Endothelial cell of umbilical vein (primary cell): ENCODE measurements at regions not wholly inside any gene's neighbourhood (a gene's known extent, or its start where the extent isn't known, plus 50 kb on each side); places are given as distances from the start of the nearest gene placed in this dataset.

ENCODE experiments used
- BruUV-seq: library from RNA; stranded (reverse); fragments of 400-500 nt; replicated peaks from 2 replicates; lab custom pipeline; 2021; lab: Mats Ljungman, UMichigan
- CTCF ChIA-PET: fragments of 300-600, 350-600 bp; sonication (Branson Sonifier 250); formaldehyde crosslinking; loops from one replicate; lab custom pipeline; 2021; ENCODE audit warnings: antibody characterized with exemption, inconsistent platforms; lab: Charles Lee
- POLR2A ChIA-PET: fragments of 300-600, 350-600 bp; sonication (Branson Sonifier 250); formaldehyde crosslinking; loops from one replicate; lab custom pipeline; 2021; ENCODE audit warnings: antibody characterized with exemption, inconsistent platforms; lab: Charles Lee
- DNase-seq: peaks from one replicate; pipeline ENCODE4 v3.0.0-alpha.2; 2011; ENCODE audit warnings: low read depth, low spot score
- FAIRE-seq: peaks from 2 replicates; lab custom pipeline; 2011; peaks lifted over from hg19 to GRCh38; lab: Jason Lieb, UNC
- H2AFZ ChIP-seq: 2 replicates; pipeline ENCODE4 v1.6.0; 2012; ENCODE audit warnings: low read depth, low read length, control low read depth, inconsistent platforms
- H3K27ac ChIP-seq: 2 replicates; pipeline ENCODE4 v1.5.1; 2011; ENCODE audit warnings: low read depth, mild to moderate bottlenecking, control low read depth, low read length, moderate library complexity; ENCODE audit not compliant: insufficient read depth
- H3K27me3 ChIP-seq, 2 experiments: 2 replicates each; pipeline versions ENCODE4 v1.6.0 to v1.6.1; 2011; ENCODE audit warnings: low read length in 2 of 2, mixed read lengths in 1 of 2; ENCODE audit not compliant: control insufficient read depth in 2 of 2, insufficient read depth in 2 of 2
- H3K36me3 ChIP-seq, 2 experiments: 2 replicates in 1 of 2; 3 replicates in 1 of 2; pipeline ENCODE4 v1.5.1; 2011; ENCODE audit warnings: low read length in 2 of 2, mild to moderate bottlenecking in 1 of 2, moderate library complexity in 1 of 2; ENCODE audit not compliant: control insufficient read depth in 2 of 2, insufficient read depth in 2 of 2; ENCODE audit errors: extremely low read depth in 1 of 2
- H3K4me1 ChIP-seq: 3 replicates; pipeline ENCODE4 v1.5.1; 2011; ENCODE audit warnings: mild to moderate bottlenecking, low read length; ENCODE audit not compliant: control insufficient read depth, insufficient read depth; ENCODE audit errors: extremely low read depth
- H3K4me2 ChIP-seq: 2 replicates; pipeline ENCODE4 v1.6.1; 2011; ENCODE audit warnings: low read length, control low read depth, mixed read lengths; ENCODE audit not compliant: insufficient read depth
- H3K4me3 ChIP-seq, 3 experiments: fragments of 200-600 bp in 1 of 3; sonication (generic), shearing (Covaris generic) in 1 of 3; replicated peaks in 1 of 3; 2 replicates each; pipeline ENCODE4 v1.5.1; 2011 to 2016; ENCODE audit warnings: control low read depth in 3 of 3, low read length in 3 of 3, mild to moderate bottlenecking in 2 of 3, inconsistent platforms in 1 of 3, low read depth in 1 of 3, moderate library complexity in 1 of 3; ENCODE audit not compliant: insufficient read depth in 1 of 3
- H3K79me2 ChIP-seq: 2 replicates; pipeline ENCODE4 v1.6.0; 2012; ENCODE audit warnings: low read length, inconsistent platforms; ENCODE audit not compliant: control insufficient read depth, insufficient read depth
- H3K9ac ChIP-seq: replicated peaks from 2 replicates; pipeline ENCODE3; 2011; ENCODE audit warnings: low read length, control low read depth; ENCODE audit not compliant: insufficient read depth; ENCODE audit errors: extremely low read depth
- H3K9me1 ChIP-seq: replicated peaks from 3 replicates; pipeline ENCODE4 v1.6.0; 2011; ENCODE audit warnings: mild to moderate bottlenecking, low read length; ENCODE audit not compliant: control insufficient read depth, insufficient read depth; ENCODE audit errors: extremely low read depth
- H3K9me3 ChIP-seq: replicated peaks from 2 replicates; pipeline ENCODE4 v1.5.1; 2012; ENCODE audit warnings: low read length, inconsistent platforms; ENCODE audit not compliant: control insufficient read depth, insufficient read depth
- H4K20me1 ChIP-seq: replicated peaks from 2 replicates; pipeline ENCODE3; 2011; ENCODE audit warnings: mild to moderate bottlenecking, low read length; ENCODE audit not compliant: control insufficient read depth, insufficient read depth; ENCODE audit errors: extremely low read depth
- CTCF ChIP-seq, 2 donors: IDR thresholded peaks; 1 replicate in 1 of 2; 2 replicates in 1 of 2; pipeline ENCODE4 v1.5.1; 2011; ENCODE audit warnings: low read length in 2 of 2, mild to moderate bottlenecking in 2 of 2, moderate library complexity in 2 of 2, control low read depth in 1 of 2, inconsistent platforms in 1 of 2, low read depth in 1 of 2; ENCODE audit not compliant: insufficient read depth in 1 of 2; ENCODE audit errors: extremely low read depth in 1 of 2
- EZH2 ChIP-seq: IDR thresholded peaks from 2 replicates; pipeline ENCODE4 v1.6.1; 2012; ENCODE audit warnings: borderline replicate concordance, low read depth, mild to moderate bottlenecking, moderate library complexity, low read length, inconsistent platforms; ENCODE audit not compliant: severe bottlenecking
- FOS ChIP-seq: IDR thresholded peaks from 2 replicates; pipeline ENCODE4 v1.6.1; 2011; ENCODE audit warnings: mild to moderate bottlenecking, low read length, moderate library complexity, borderline replicate concordance; ENCODE audit not compliant: insufficient read depth
- GATA2 ChIP-seq: IDR thresholded peaks from 2 replicates; pipeline ENCODE4 v1.7.0; 2011; ENCODE audit warnings: low read depth, mild to moderate bottlenecking, moderate library complexity, mixed read lengths, low read length; ENCODE audit not compliant: insufficient read length, insufficient read depth
- JUN ChIP-seq: IDR thresholded peaks from 2 replicates; pipeline ENCODE4 v1.6.1; 2011; ENCODE audit warnings: borderline replicate concordance, low read depth; ENCODE audit not compliant: insufficient read length, insufficient read depth
- MAX ChIP-seq: IDR thresholded peaks from 2 replicates; pipeline ENCODE4 v1.6.1; 2011; ENCODE audit not compliant: insufficient read depth, insufficient read length
- MYC ChIP-seq: IDR thresholded peaks from one replicate; pipeline ENCODE4 v1.6.1; 2011; ENCODE audit warnings: mild to moderate bottlenecking, low read depth, low read length
- POLR2A ChIP-seq: IDR thresholded peaks from 2 replicates; pipeline ENCODE4 v1.6.1; 2012; ENCODE audit warnings: low read depth, mild to moderate bottlenecking, control low read depth, low read length
- POLR2AphosphoS5 ChIP-seq: IDR thresholded peaks from 2 replicates; pipeline ENCODE4 v1.6.1; 2012; ENCODE audit warnings: low read depth, mild to moderate bottlenecking, control low read depth, low read length, moderate library complexity; ENCODE audit not compliant: insufficient read depth
- dilution Hi-C: fragments of 300-500 bp; cut with MboI; formaldehyde crosslinking; loops from one replicate; pipeline ENCODE4 v1.15.0; 2019; ENCODE audit warnings: low sequenced_read_pairs; ENCODE audit not compliant: extremely low pct_ligation_motif_present
- intact Hi-C: fragments of 100-400 bp; cut with micrococcal nuclease; formaldehyde crosslinking; loops from one replicate; pipeline ENCODE4 v1.10.0; 2022

GRCh38 chr11:71370020-71370747 lies 78.0 kb downstream of the DHCR7 start:
- no peaks in the 10 kb centered on the region for H3K27me3 ChIP-seq
- H4K20me1 ChIP-seq: no peaks in the 10 kb centered on the region
- ChIA-PET CTCF (no interaction called here), POLR2A (no interaction called here)
- DNase-seq (no peak), FAIRE-seq (no peak)
- H3K36me3 ChIP-seq: no peaks in the 10 kb centered on the region
- dilution Hi-C loops: no loop called here
- no peaks in the 10 kb centered on the region for H3K9me1 ChIP-seq
- BruUV-seq: no TSS peak
- intact Hi-C loops: no loop called here
- H2AFZ ChIP-seq: no peak overlapping the region
- no peak overlapping the region for H3K4me3 ChIP-seq
- no peak overlapping the region for H3K9ac ChIP-seq
- H3K27ac ChIP-seq: no peak overlapping the region
- H3K9me3 ChIP-seq: peaks cover 3% of the 10 kb centered on the region
- H3K79me2 ChIP-seq: no peaks in the 10 kb centered on the region
- H3K4me1 ChIP-seq: no peaks in the 10 kb centered on the region
- no peak overlapping the region for H3K4me2 ChIP-seq
- TF ChIP-seq CTCF (IDR thresholded peaks at IDR 0.05; ENCODE audit: extremely low read depth in 1 of 2, insufficient read depth in 1 of 2, low read depth in 1 of 2, low read length in 2 of 2): no peak
- TF ChIP-seq FOS: no peak
- TF ChIP-seq EZH2: no peak
- no peak for TF ChIP-seq GATA2
- TF ChIP-seq JUN: no peak
- no peak for TF ChIP-seq POLR2A
- TF ChIP-seq MAX: no peak
- TF ChIP-seq MYC: no peak
- TF ChIP-seq POLR2AphosphoS5: no peak
